ENCODE measurements at regions not wholly inside any gene's neighbourhood (a gene's known extent, or its start where the extent isn't known, plus 50 kb on each side); places are given as distances from the start of the nearest gene placed in this dataset.
A peak's percentile ranks its signal among the peaks of the same experiment; 100 is the strongest.

DNA sequence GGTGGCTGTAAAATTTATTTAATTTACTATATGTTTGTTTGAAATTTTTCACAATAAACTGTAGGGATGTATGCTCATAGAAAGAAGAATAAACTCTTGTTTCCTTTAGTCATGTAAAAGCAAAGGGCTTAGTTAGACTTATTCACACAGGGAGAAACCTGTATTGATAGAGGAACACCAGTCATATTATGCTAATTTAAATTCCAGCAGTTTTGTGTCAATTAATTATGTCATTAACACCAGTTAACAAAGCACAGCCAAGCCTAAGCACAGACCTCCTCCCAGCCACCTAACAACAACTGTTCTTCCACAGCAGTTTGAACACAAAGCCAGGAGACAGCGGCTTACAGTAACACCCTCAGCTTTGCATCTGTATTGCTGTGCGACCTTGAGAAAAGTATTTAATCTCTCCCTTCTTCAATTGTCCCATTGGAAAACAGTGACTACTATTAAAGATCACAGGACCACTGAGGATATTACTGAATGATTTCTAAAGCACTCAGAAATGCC lies 260.8 kb upstream of the RRP15 start:
- H3K9me3 Mint-ChIP-seq (ENCODE audit: unreplicated experiment): peaks cover 4% of the 10 kb centered on the region
- peaks cover 6% of the 10 kb centered on the region for H3K4me1 Mint-ChIP-seq (ENCODE audit: low read depth, unreplicated experiment)
- TF ChIP-seq, protein P1, sequence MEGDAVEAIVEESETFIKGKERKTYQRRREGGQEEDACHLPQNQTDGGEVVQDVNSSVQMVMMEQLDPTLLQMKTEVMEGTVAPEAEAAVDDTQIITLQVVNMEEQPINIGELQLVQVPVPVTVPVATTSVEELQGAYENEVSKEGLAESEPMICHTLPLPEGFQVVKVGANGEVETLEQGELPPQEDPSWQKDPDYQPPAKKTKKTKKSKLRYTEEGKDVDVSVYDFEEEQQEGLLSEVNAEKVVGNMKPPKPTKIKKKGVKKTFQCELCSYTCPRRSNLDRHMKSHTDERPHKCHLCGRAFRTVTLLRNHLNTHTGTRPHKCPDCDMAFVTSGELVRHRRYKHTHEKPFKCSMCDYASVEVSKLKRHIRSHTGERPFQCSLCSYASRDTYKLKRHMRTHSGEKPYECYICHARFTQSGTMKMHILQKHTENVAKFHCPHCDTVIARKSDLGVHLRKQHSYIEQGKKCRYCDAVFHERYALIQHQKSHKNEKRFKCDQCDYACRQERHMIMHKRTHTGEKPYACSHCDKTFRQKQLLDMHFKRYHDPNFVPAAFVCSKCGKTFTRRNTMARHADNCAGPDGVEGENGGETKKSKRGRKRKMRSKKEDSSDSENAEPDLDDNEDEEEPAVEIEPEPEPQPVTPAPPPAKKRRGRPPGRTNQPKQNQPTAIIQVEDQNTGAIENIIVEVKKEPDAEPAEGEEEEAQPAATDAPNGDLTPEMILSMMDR (IDR thresholded peaks at IDR 0.05; ENCODE audit: partially characterized antibody, unreplicated experiment): no peak
- peaks cover 4% of the 10 kb centered on the region for H3K36me3 Mint-ChIP-seq (ENCODE audit: unreplicated experiment)
- no peaks in the 10 kb centered on the region for H3K27me3 Mint-ChIP-seq (ENCODE audit: unreplicated experiment)
- H3K27ac Mint-ChIP-seq (ENCODE audit: unreplicated experiment): no peak overlapping the region
- H3K4me3 Mint-ChIP-seq (ENCODE audit: unreplicated experiment): no peak overlapping the region
- no peak for DNase-seq

DNA sequence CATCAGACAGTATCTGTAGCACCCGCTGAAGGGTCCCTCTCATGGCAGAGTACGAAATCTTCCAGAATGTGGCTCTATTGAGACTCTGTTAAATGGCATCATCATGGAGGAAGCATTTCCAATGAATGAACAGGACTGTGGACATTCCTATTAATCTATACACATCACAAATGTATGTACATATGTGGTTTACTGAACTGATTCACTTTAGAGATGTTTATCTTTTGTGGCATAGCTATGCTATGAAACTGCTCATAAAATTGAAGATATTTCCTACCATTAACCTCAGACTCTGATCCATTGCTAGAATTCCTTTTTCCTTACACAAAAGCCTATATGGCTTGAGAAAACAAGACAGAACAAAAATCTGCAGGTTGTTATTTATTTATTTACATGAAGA lies 259.6 kb upstream of the RRP15 start:
- Mint-ChIP-seq H3K36me3 (ENCODE audit: unreplicated experiment) (no peaks in the 10 kb centered on the region), H3K4me1 (ENCODE audit: low read depth, unreplicated experiment) (peaks cover 6% of the 10 kb centered on the region), H3K4me3 (ENCODE audit: unreplicated experiment) (no peak overlapping the region), H3K27ac (ENCODE audit: unreplicated experiment) (no peak overlapping the region), H3K27me3 (ENCODE audit: unreplicated experiment) (no peaks in the 10 kb centered on the region), H3K9me3 (ENCODE audit: unreplicated experiment) (peaks cover 2% of the 10 kb centered on the region)
- DNase-seq: no peak
- TF ChIP-seq, protein P1 (IDR thresholded peaks at IDR 0.05; ENCODE audit: partially characterized antibody, unreplicated experiment): no peak

DNA sequence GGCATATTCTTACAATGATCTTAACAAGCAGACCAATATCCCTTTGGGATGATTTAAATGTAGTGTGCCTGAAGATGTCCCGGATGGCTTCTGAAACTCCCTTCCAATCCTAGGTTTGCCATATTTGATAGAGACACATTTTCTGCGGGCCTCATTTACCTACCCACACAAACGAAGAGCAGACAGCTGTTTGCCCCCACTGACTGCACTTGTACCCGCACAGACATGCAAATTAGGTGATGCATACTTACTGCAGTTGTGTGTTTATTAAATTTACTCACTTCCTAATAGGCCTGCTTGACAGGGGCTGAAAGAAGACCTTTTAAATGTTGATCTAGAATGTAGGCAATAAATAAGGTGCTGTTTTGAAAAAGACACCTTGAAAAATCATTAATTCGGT lies 257.9 kb upstream of the RRP15 start:
- TF ChIP-seq, protein P1 (IDR thresholded peaks at IDR 0.05; ENCODE audit: partially characterized antibody, unreplicated experiment): no peak
- Mint-ChIP-seq H3K4me3 (ENCODE audit: unreplicated experiment) (no peak overlapping the region), H3K27ac (ENCODE audit: unreplicated experiment) (no peak overlapping the region), H3K9me3 (ENCODE audit: unreplicated experiment) (peaks cover 2% of the 10 kb centered on the region), H3K36me3 (ENCODE audit: unreplicated experiment) (no peaks in the 10 kb centered on the region), H3K27me3 (ENCODE audit: unreplicated experiment) (no peaks in the 10 kb centered on the region), H3K4me1 (ENCODE audit: low read depth, unreplicated experiment) (peaks cover 13% of the 10 kb centered on the region)
- no peak for DNase-seq

DNA sequence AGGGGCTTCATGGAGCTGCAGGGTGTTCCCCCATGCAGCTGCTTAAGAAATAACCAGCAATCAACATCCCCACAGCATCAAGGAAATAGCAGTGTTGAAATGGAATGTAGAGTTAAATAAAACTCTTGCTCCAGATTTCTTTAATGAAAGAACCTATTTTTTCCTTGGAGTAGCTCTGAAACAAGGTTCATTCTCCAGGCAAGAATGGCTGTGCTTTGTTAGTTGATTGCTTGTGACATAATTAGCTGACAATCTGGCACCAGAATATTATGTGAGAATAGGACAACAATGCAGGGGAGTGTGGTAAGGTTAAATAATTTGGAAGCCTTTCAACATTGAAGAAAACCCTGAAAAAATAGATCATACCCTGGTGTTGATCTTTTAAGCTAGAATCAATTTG lies 254.2 kb upstream of the RRP15 start:
- peaks cover 19% of the 10 kb centered on the region for H3K4me1 Mint-ChIP-seq (ENCODE audit: low read depth, unreplicated experiment)
- no peaks in the 10 kb centered on the region for H3K36me3 Mint-ChIP-seq (ENCODE audit: unreplicated experiment)
- no peaks in the 10 kb centered on the region for H3K27me3 Mint-ChIP-seq (ENCODE audit: unreplicated experiment)
- H3K4me3 Mint-ChIP-seq (ENCODE audit: unreplicated experiment): no peak overlapping the region
- DNase-seq: no peak
- TF ChIP-seq, protein P1 (IDR thresholded peaks at IDR 0.05; ENCODE audit: partially characterized antibody, unreplicated experiment): no peak
- peaks cover 2% of the 10 kb centered on the region for H3K9me3 Mint-ChIP-seq (ENCODE audit: unreplicated experiment)
- no peak overlapping the region for H3K27ac Mint-ChIP-seq (ENCODE audit: unreplicated experiment)

DNA sequence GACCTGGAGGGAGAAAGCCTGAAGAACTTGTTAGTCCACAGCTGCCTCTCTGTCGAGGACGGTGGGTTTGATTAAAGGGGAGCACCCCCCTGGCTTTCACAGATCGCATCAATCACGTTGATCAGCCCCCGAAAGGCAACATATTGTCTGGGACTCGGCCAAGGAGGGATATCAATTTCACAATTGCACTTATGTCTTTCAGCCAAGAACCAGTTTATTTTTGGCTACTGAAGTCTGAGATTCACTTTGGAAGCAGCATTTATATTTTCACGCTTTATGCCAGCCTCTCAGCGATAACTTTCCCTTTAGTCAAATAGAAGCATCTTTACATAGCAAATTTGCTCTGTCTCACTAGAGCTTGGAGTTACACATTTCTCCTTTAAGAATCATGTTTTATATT lies 253.2 kb upstream of the RRP15 start:
- DNase-seq: no peak
- H3K4me1 Mint-ChIP-seq (ENCODE audit: low read depth, unreplicated experiment): peaks cover 19% of the 10 kb centered on the region
- H3K27me3 Mint-ChIP-seq (ENCODE audit: unreplicated experiment): no peaks in the 10 kb centered on the region
- H3K27ac Mint-ChIP-seq (ENCODE audit: unreplicated experiment): peak overlapping the region; percentile 45
- peaks cover 2% of the 10 kb centered on the region for H3K9me3 Mint-ChIP-seq (ENCODE audit: unreplicated experiment)
- no peaks in the 10 kb centered on the region for H3K36me3 Mint-ChIP-seq (ENCODE audit: unreplicated experiment)
- peak overlapping the region; percentile 5 for H3K4me3 Mint-ChIP-seq (ENCODE audit: unreplicated experiment)
- TF ChIP-seq, protein P1 (IDR thresholded peaks at IDR 0.05; ENCODE audit: partially characterized antibody, unreplicated experiment): no peak

Data from glutamatergic neuron (in vitro differentiated cells).